GM21723 (cell line): ENCODE measurements at regions not wholly inside any gene's neighbourhood (a gene's known extent, or its start where the extent isn't known, plus 50 kb on each side); places are given as distances from the start of the nearest gene placed in this dataset.
"Not testable (repeated sequence)": the region's sequence is repeated elsewhere in the genome, so short reads cannot be mapped to it uniquely, and the experiment has no call there.

Experiments used
- ATAC-seq: cut with Tn5 transposase; IDR thresholded peaks from one replicate; pipeline ENCODE4 v1.9.1; 2021; ENCODE audit warnings: mild to moderate bottlenecking, moderate library complexity; ENCODE audit not compliant: unreplicated experiment

GRCh38 chr3:187890405-187890752 is 145.1 kb upstream of the BCL6 start:
- not testable (repeated sequence) for ATAC-seq

GRCh38 chr3:187896646-187897045 is 151.4 kb upstream of the BCL6 start:
- no peak for ATAC-seq

GRCh38 chr3:187899246-187899645 is 154.0 kb upstream of the BCL6 start:
- no peak for ATAC-seq

GRCh38 chr3:187900993-187901755 is 155.9 kb upstream of the BCL6 start:
- ATAC-seq = no peak

GRCh38 chr3:187902041-187902471 is 156.8 kb upstream of the BCL6 start:
- peak; percentile 78 for ATAC-seq

GRCh38 chr3:187902936-187903335 is 157.7 kb upstream of the BCL6 start:
- ATAC-seq = no peak

- no peak for ATAC-seq
These were observed 158.4 kb upstream of the BCL6 start for GRCh38 chr3:187903697-187904096.

- no peak for ATAC-seq
These were observed 161.1 kb upstream of the BCL6 start for GRCh38 chr3:187906416-187906815.

- ATAC-seq = no peak
These were observed 161.7 kb upstream of the BCL6 start for GRCh38 chr3:187906920-187907319.

GRCh38 chr3:187909866-187910265 is 164.6 kb upstream of the BCL6 start:
- no peak for ATAC-seq

GRCh38 chr3:187912007-187912406 is 166.7 kb upstream of the BCL6 start:
- no peak for ATAC-seq

GRCh38 chr3:187913617-187914033 is 168.4 kb upstream of the BCL6 start:
- no peak for ATAC-seq

- no peak for ATAC-seq
These were observed 169.0 kb upstream of the BCL6 start for GRCh38 chr3:187914231-187914630.

- no peak for ATAC-seq
These were observed 170.8 kb upstream of the BCL6 start for GRCh38 chr3:187916072-187916471.

GRCh38 chr3:187918081-187918644 is 172.9 kb upstream of the BCL6 start:
- ATAC-seq = no peak

- ATAC-seq = peak; percentile 90
These were observed 173.8 kb upstream of the BCL6 start for GRCh38 chr3:187919048-187919447.

- ATAC-seq = peak; percentile 50
These were observed 174.3 kb upstream of the BCL6 start for GRCh38 chr3:187919544-187919943.

GRCh38 chr3:187920030-187920429 is 174.8 kb upstream of the BCL6 start:
- ATAC-seq = no peak

GRCh38 chr3:187920913-187921312 is 175.6 kb upstream of the BCL6 start:
- no peak for ATAC-seq

- ATAC-seq = no peak
These were observed 176.3 kb upstream of the BCL6 start for GRCh38 chr3:187921391-187922074.

- ATAC-seq = no peak
These were observed 177.6 kb upstream of the BCL6 start for GRCh38 chr3:187922704-187923416.
